Nucleus accumbens (tissue), 56 donors: ENCODE measurements at regions not wholly inside any gene's neighbourhood (a gene's known extent, or its start where the extent isn't known, plus 50 kb on each side); places are given as distances from the start of the nearest gene placed in this dataset.
"Not testable (repeated sequence)": the region's sequence is repeated elsewhere in the genome, so short reads cannot be mapped to it uniquely, and the experiment has no call there.

Source experiments
- DNase-seq, 56 donors: peaks; one replicate each; lab custom pipeline; 2025; lab: John Stamatoyannopoulos, UW

GRCh38 chr12:8389296-8389695 lies 66.5 kb upstream of the CLEC6A start:
- not testable (repeated sequence) for DNase-seq

- DNase-seq, result peak in 33 of 56 donors; percentile 2 to 57 (median 16)
Observed at GRCh38 chr12:8390001-8390777, 65.6 kb upstream of the CLEC6A start.

DNA sequence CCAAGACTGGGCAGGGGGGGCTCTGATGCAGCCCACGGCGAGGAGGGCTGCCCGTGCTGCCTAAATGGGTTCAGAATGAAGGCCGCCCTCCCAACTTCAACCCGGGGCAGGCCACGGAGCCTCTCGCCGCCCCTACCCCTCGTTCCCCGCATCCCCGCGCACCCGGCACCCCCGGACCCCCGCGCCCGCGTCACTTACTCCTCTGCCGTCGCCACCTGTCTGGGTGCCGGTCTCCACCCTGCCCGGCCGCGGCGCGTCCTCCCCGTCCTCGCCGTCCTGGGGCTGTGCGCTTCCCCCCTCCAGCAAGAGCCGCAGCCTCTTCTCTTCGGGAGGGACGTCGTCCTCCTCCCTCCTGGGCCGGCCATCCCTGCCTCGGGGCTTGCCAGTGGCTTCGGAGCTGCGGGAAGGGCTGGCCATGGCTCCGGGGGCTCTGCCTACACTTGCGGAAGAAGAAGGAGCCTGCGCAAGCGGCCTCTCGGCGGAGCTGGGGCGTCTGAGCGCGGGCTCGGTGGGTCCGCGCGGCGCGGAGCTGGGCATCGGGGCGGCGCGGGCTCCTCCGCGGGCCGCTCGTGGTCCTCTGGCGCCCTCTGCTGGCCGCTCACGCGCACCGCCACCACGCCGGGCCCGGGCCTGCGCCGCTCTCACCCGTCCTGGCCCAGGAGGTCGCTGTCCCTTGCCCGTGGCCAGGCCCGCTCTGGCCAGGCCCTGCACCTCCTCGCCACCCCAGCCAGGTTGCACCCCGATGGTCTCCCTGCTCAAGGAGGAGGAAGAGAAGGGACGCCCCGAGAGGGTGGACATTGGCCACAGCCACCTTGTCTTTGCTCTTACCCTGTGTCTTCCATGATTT lies 59.3 kb upstream of the CLEC6A start:
- peak in 39 of 56 donors; percentile 1 to 66 (median 20) for DNase-seq

GRCh38 chr12:8397378-8397777 lies 58.4 kb upstream of the CLEC6A start:
- not testable (repeated sequence) for DNase-seq

DNA sequence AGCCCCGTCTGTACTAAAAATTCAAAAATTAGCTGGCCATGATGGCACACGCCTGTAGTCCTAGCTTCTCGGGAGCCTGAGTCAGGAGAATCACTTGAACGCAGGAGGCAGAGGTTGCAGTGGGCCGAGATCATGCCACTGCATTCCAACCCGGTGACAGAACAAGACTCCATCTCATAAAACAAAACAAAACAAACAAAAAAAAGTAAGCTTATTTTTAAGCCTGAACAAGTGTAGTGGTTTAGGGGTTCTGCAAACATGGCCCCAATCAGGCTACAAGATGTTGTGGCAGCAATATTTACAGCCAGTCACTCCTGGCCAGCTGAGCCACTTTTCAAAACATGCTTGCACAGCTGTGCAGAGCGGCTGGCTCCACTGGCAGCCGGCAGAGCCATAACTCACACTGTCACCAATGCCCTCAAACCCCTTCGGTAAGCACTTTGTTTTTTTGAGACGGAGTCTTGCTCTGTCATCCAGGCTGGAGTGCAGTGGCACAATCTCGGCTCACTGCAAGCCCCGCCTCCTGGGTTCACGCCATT lies 56.2 kb upstream of the CLEC6A start:
- DNase-seq, result not testable (repeated sequence)

DNA sequence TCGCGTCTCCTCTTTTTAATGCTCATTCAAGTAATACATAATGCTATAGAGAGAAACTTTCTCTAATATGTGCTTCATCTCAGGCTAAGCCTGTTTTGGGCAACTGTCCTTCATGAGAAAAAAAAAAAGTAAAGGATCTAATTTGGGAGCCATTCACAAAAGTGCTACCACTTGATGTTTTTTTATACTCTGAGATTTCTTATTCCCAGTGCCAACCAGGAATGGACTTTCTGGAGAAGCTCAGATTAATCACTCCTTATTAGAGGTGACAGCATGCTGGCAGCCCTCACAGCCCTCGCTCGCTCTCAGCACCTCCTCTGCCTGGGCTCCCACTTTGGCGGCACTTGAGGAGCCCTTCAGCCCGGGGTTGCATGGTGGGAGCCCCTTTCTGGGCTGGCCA lies 51.9 kb upstream of the CLEC6A start:
- not testable (repeated sequence) for DNase-seq

- DNase-seq, result not testable (repeated sequence)
Observed at GRCh38 chr12:8404341-8404740, 51.4 kb upstream of the CLEC6A start.
